Endothelial cell of umbilical vein (primary cell): ENCODE measurements at regions not wholly inside any gene's neighbourhood (a gene's known extent, or its start where the extent isn't known, plus 50 kb on each side); places are given as distances from the start of the nearest gene placed in this dataset.

Experiments
- BruUV-seq: library from RNA; stranded (reverse); fragments of 400-500 nt; replicated peaks from 2 replicates; lab custom pipeline; 2021; lab: Mats Ljungman, UMichigan
- CTCF ChIA-PET: fragments of 300-600, 350-600 bp; sonication (Branson Sonifier 250); formaldehyde crosslinking; loops from one replicate; lab custom pipeline; 2021; ENCODE audit warnings: antibody characterized with exemption, inconsistent platforms; lab: Charles Lee
- POLR2A ChIA-PET: fragments of 300-600, 350-600 bp; sonication (Branson Sonifier 250); formaldehyde crosslinking; loops from one replicate; lab custom pipeline; 2021; ENCODE audit warnings: antibody characterized with exemption, inconsistent platforms; lab: Charles Lee
- DNase-seq: peaks from one replicate; pipeline ENCODE4 v3.0.0-alpha.2; 2011; ENCODE audit warnings: low read depth, low spot score
- FAIRE-seq: peaks from 2 replicates; lab custom pipeline; 2011; peaks lifted over from hg19 to GRCh38; lab: Jason Lieb, UNC
- H2AFZ ChIP-seq: 2 replicates; pipeline ENCODE4 v1.6.0; 2012; ENCODE audit warnings: low read depth, low read length, control low read depth, inconsistent platforms
- H3K27ac ChIP-seq: 2 replicates; pipeline ENCODE4 v1.5.1; 2011; ENCODE audit warnings: low read depth, mild to moderate bottlenecking, control low read depth, low read length, moderate library complexity; ENCODE audit not compliant: insufficient read depth
- H3K27me3 ChIP-seq, 2 experiments: 2 replicates each; pipeline versions ENCODE4 v1.6.0 to v1.6.1; 2011; ENCODE audit warnings: low read length in 2 of 2, mixed read lengths in 1 of 2; ENCODE audit not compliant: control insufficient read depth in 2 of 2, insufficient read depth in 2 of 2
- H3K36me3 ChIP-seq, 2 experiments: 2 replicates in 1 of 2; 3 replicates in 1 of 2; pipeline ENCODE4 v1.5.1; 2011; ENCODE audit warnings: low read length in 2 of 2, mild to moderate bottlenecking in 1 of 2, moderate library complexity in 1 of 2; ENCODE audit not compliant: control insufficient read depth in 2 of 2, insufficient read depth in 2 of 2; ENCODE audit errors: extremely low read depth in 1 of 2
- H3K4me1 ChIP-seq: 3 replicates; pipeline ENCODE4 v1.5.1; 2011; ENCODE audit warnings: mild to moderate bottlenecking, low read length; ENCODE audit not compliant: control insufficient read depth, insufficient read depth; ENCODE audit errors: extremely low read depth
- H3K4me2 ChIP-seq: 2 replicates; pipeline ENCODE4 v1.6.1; 2011; ENCODE audit warnings: low read length, control low read depth, mixed read lengths; ENCODE audit not compliant: insufficient read depth
- H3K4me3 ChIP-seq, 3 experiments: fragments of 200-600 bp in 1 of 3; sonication (generic), shearing (Covaris generic) in 1 of 3; replicated peaks in 1 of 3; 2 replicates each; pipeline ENCODE4 v1.5.1; 2011 to 2016; ENCODE audit warnings: control low read depth in 3 of 3, low read length in 3 of 3, mild to moderate bottlenecking in 2 of 3, inconsistent platforms in 1 of 3, low read depth in 1 of 3, moderate library complexity in 1 of 3; ENCODE audit not compliant: insufficient read depth in 1 of 3
- H3K79me2 ChIP-seq: 2 replicates; pipeline ENCODE4 v1.6.0; 2012; ENCODE audit warnings: low read length, inconsistent platforms; ENCODE audit not compliant: control insufficient read depth, insufficient read depth
- H3K9ac ChIP-seq: replicated peaks from 2 replicates; pipeline ENCODE3; 2011; ENCODE audit warnings: low read length, control low read depth; ENCODE audit not compliant: insufficient read depth; ENCODE audit errors: extremely low read depth
- H3K9me1 ChIP-seq: replicated peaks from 3 replicates; pipeline ENCODE4 v1.6.0; 2011; ENCODE audit warnings: mild to moderate bottlenecking, low read length; ENCODE audit not compliant: control insufficient read depth, insufficient read depth; ENCODE audit errors: extremely low read depth
- H3K9me3 ChIP-seq: replicated peaks from 2 replicates; pipeline ENCODE4 v1.5.1; 2012; ENCODE audit warnings: low read length, inconsistent platforms; ENCODE audit not compliant: control insufficient read depth, insufficient read depth
- H4K20me1 ChIP-seq: replicated peaks from 2 replicates; pipeline ENCODE3; 2011; ENCODE audit warnings: mild to moderate bottlenecking, low read length; ENCODE audit not compliant: control insufficient read depth, insufficient read depth; ENCODE audit errors: extremely low read depth
- CTCF ChIP-seq, 2 donors: IDR thresholded peaks; 1 replicate in 1 of 2; 2 replicates in 1 of 2; pipeline ENCODE4 v1.5.1; 2011; ENCODE audit warnings: low read length in 2 of 2, mild to moderate bottlenecking in 2 of 2, moderate library complexity in 2 of 2, control low read depth in 1 of 2, inconsistent platforms in 1 of 2, low read depth in 1 of 2; ENCODE audit not compliant: insufficient read depth in 1 of 2; ENCODE audit errors: extremely low read depth in 1 of 2
- EZH2 ChIP-seq: IDR thresholded peaks from 2 replicates; pipeline ENCODE4 v1.6.1; 2012; ENCODE audit warnings: borderline replicate concordance, low read depth, mild to moderate bottlenecking, moderate library complexity, low read length, inconsistent platforms; ENCODE audit not compliant: severe bottlenecking
- FOS ChIP-seq: IDR thresholded peaks from 2 replicates; pipeline ENCODE4 v1.6.1; 2011; ENCODE audit warnings: mild to moderate bottlenecking, low read length, moderate library complexity, borderline replicate concordance; ENCODE audit not compliant: insufficient read depth
- GATA2 ChIP-seq: IDR thresholded peaks from 2 replicates; pipeline ENCODE4 v1.7.0; 2011; ENCODE audit warnings: low read depth, mild to moderate bottlenecking, moderate library complexity, mixed read lengths, low read length; ENCODE audit not compliant: insufficient read length, insufficient read depth
- JUN ChIP-seq: IDR thresholded peaks from 2 replicates; pipeline ENCODE4 v1.6.1; 2011; ENCODE audit warnings: borderline replicate concordance, low read depth; ENCODE audit not compliant: insufficient read length, insufficient read depth
- MYC ChIP-seq: IDR thresholded peaks from one replicate; pipeline ENCODE4 v1.6.1; 2011; ENCODE audit warnings: mild to moderate bottlenecking, low read depth, low read length
- POLR2A ChIP-seq: IDR thresholded peaks from 2 replicates; pipeline ENCODE4 v1.6.1; 2012; ENCODE audit warnings: low read depth, mild to moderate bottlenecking, control low read depth, low read length
- POLR2AphosphoS5 ChIP-seq: IDR thresholded peaks from 2 replicates; pipeline ENCODE4 v1.6.1; 2012; ENCODE audit warnings: low read depth, mild to moderate bottlenecking, control low read depth, low read length, moderate library complexity; ENCODE audit not compliant: insufficient read depth
- dilution Hi-C: fragments of 300-500 bp; cut with MboI; formaldehyde crosslinking; loops from one replicate; pipeline ENCODE4 v1.15.0; 2019; ENCODE audit warnings: low sequenced_read_pairs; ENCODE audit not compliant: extremely low pct_ligation_motif_present
- intact Hi-C: fragments of 100-400 bp; cut with micrococcal nuclease; formaldehyde crosslinking; loops from one replicate; pipeline ENCODE4 v1.10.0; 2022
- TF ChIP-seq, protein P1 (sequence below): IDR thresholded peaks from 2 replicates; pipeline ENCODE4 v1.6.1; 2011; ENCODE audit not compliant: insufficient read depth, insufficient read length

GRCh38 chr10:107413971-107414370 lies 249.5 kb upstream of the SORCS1 start:
- FAIRE-seq, result no peak

More at GRCh38 chr10:107413971-107414370, 249.5 kb upstream of the SORCS1 start:
- Histone ChIP-seq H4K20me1 (no peaks in the 10 kb centered on the region), H3K79me2 (no peaks in the 10 kb centered on the region), H2AFZ (no peak overlapping the region), H3K9me3 (no peaks in the 10 kb centered on the region), H3K36me3 (no peaks in the 10 kb centered on the region), H3K27ac (no peak overlapping the region), H3K4me1 (no peaks in the 10 kb centered on the region), H3K9me1 (no peaks in the 10 kb centered on the region), H3K27me3 (no peaks in the 10 kb centered on the region), H3K9ac (no peak overlapping the region), H3K4me3 (no peak overlapping the region), H3K4me2 (no peak overlapping the region)
- TF ChIP-seq CTCF (IDR thresholded peaks at IDR 0.05; ENCODE audit: extremely low read depth in 1 of 2, insufficient read depth in 1 of 2, low read depth in 1 of 2, low read length in 2 of 2) (no peak), FOS (no peak), JUN (no peak), POLR2A (no peak), EZH2 (no peak), MYC (no peak), POLR2AphosphoS5 (no peak), GATA2 (no peak)
- TF ChIP-seq, protein P1, sequence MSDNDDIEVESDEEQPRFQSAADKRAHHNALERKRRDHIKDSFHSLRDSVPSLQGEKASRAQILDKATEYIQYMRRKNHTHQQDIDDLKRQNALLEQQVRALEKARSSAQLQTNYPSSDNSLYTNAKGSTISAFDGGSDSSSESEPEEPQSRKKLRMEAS, result no peak
- DNase-seq, result no peak
- BruUV-seq, result no TSS peak
- CTCF ChIA-PET, result no interaction called here
- intact Hi-C loops (no loop called here), dilution Hi-C loops (no loop called here)
- POLR2A ChIA-PET, result no interaction called here
